ENCODE measurements at regions not wholly inside any gene's neighbourhood (a gene's known extent, or its start where the extent isn't known, plus 50 kb on each side); places are given as distances from the start of the nearest gene placed in this dataset.

DNA sequence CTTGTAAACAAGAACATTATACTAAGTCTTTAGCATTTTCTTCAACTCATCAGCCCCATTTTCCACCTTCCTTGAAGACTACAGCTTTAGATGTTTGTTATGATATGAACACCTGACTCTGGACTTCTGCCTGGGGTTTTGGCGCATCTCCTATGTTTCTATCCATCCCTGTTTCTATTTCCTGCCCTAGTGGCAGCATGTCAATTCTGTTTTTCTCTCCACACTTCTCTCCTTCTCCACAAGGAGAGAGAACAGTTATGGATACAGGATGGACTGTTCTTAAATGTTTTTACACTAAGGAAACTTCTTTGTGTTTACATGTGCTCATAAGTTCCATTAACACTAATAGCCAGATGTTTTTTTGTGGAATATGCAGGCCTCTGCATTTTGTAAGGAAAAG is 423.3 kb upstream of the IL12A start:
- TF ChIP-seq EZH2 (IDR thresholded peaks at IDR 0.05): no peak
- no peak for TF ChIP-seq POLR2AphosphoS5 (IDR thresholded peaks at IDR 0.05; ENCODE audit: borderline replicate concordance, low read depth, low read length)
- no peak for TF ChIP-seq FOXP2 (optimal IDR thresholded peaks at IDR 0.05; ENCODE audit: control extremely low read depth, extremely low read length, insufficient read depth)

Data from SK-N-MC (cell line).